Loucy (cell line): ENCODE measurements at regions not wholly inside any gene's neighbourhood (a gene's known extent, or its start where the extent isn't known, plus 50 kb on each side); places are given as distances from the start of the nearest gene placed in this dataset.

ENCODE experiments used
- CTCF ChIP-seq: fragments of 200-600 bp; sonication (generic); conservative IDR thresholded peaks from 2 replicates; pipeline ENCODE4 v1.5.1; 2014; ENCODE audit warnings: mild to moderate bottlenecking, antibody characterized with exemption, low read length
- EZH2phosphoT487 ChIP-seq: fragments of 200-600 bp; IDR thresholded peaks from 2 replicates; pipeline ENCODE4 v1.6.1; 2018; ENCODE audit warnings: antibody characterized with exemption, mild to moderate bottlenecking, moderate library complexity, borderline replicate concordance

DNA sequence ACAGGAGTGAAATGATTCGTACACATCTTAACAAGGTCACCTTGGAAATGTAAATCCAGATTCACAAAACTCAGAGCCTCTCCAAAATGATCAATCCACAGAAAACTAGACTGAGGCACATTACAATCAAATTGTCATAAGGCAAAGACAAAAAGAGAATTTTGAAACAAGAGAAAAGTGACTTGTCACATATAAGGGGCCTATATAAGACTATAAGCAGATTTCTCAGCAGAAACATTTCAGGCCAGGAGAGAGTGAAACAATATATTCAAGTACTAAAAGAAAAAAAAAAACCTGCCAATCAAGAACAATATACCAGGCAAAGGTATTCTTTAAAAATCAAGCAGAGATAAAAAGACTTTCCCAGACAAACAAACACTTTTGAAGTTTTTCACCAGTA is 429.1 kb downstream of the BCAT1 start:
- no peak for TF ChIP-seq CTCF
- TF ChIP-seq EZH2phosphoT487, result no peak
